K562 (cell line): ENCODE measurements at regions not wholly inside any gene's neighbourhood (a gene's known extent, or its start where the extent isn't known, plus 50 kb on each side); places are given as distances from the start of the nearest gene placed in this dataset.

Experiments
- ATAC-seq: fragments of 200-7000 bp; cut with Tn5 transposase; 3 replicates; pipeline ENCODE4 v1.9.1; 2020; ENCODE audit warnings: moderate library complexity
- BruUV-seq: library from RNA; stranded (reverse); fragments of 400-500 nt; replicated peaks from 2 replicates; lab custom pipeline; 2021; lab: Mats Ljungman, UMichigan
- CTCF ChIA-PET: fragments of 300-600 bp; formaldehyde crosslinking; extraction: SDS; loops from one replicate; lab custom pipeline; 2021; ENCODE audit warnings: low intra/inter-chr PET ratio; lab: Yijun Ruan, JAX
- POLR2A ChIA-PET: fragments of 300-600, 350-650 bp; sonication (Branson Sonifier 250); formaldehyde crosslinking; extraction: SDS; loops from one replicate; lab custom pipeline; 2021; ENCODE audit warnings: antibody characterized with exemption, inconsistent platforms; lab: Yijun Ruan, JAX
- DNase-seq, 4 experiments: peaks; one replicate each; pipeline versions ENCODE4 v3.0.0 to v3.0.0-alpha.2; 2011 to 2018; ENCODE audit warnings: low spot score in 3 of 4, mixed read lengths in 3 of 4; ENCODE audit errors: extremely low read depth in 1 of 4
- FAIRE-seq: peaks from 2 replicates; lab custom pipeline; 2011; peaks lifted over from hg19 to GRCh38; lab: Jason Lieb, UNC
- H2AFZ ChIP-seq: 2 replicates; pipeline ENCODE4 v1.6.0; 2011; ENCODE audit warnings: low read depth, low read length, control low read depth, inconsistent platforms
- H3K27ac ChIP-seq: fragments of 200-600 bp; 3 replicates; pipeline ENCODE4 v1.8.0; 2011; ENCODE audit warnings: low read depth, mild to moderate bottlenecking, control low read depth, inconsistent platforms, low read length, moderate library complexity, mixed read lengths; ENCODE audit errors: extremely low read depth
- H3K27me3 ChIP-seq, 2 experiments: fragments of 300-600 bp in 1 of 2; 2 replicates in 1 of 2; 3 replicates in 1 of 2; pipeline versions ENCODE4 v1.6.0 to v1.8.0; 2011; ENCODE audit warnings: inconsistent platforms in 2 of 2, low read length in 2 of 2, mild to moderate bottlenecking in 1 of 2, mixed read lengths in 1 of 2, moderate library complexity in 1 of 2; ENCODE audit not compliant: control insufficient read depth in 2 of 2, insufficient read depth in 2 of 2
- H3K36me3 ChIP-seq: fragments of 300-600 bp; 3 replicates; pipeline ENCODE4 v1.8.0; 2011; ENCODE audit warnings: mild to moderate bottlenecking, low read length, inconsistent platforms; ENCODE audit not compliant: control insufficient read depth, insufficient read depth
- H3K4me1 ChIP-seq, 2 experiments: fragments of 200-600 bp in 1 of 2; replicated peaks in 1 of 2; 2 replicates in 1 of 2; 3 replicates in 1 of 2; pipeline versions ENCODE4 v1.5.1 to v1.8.0; 2011; ENCODE audit warnings: inconsistent platforms in 2 of 2, low read length in 2 of 2, mild to moderate bottlenecking in 1 of 2, mixed read lengths in 1 of 2, moderate library complexity in 1 of 2; ENCODE audit not compliant: control insufficient read depth in 2 of 2, insufficient read depth in 2 of 2
- H3K4me2 ChIP-seq: 2 replicates; pipeline ENCODE4 v1.6.1; 2011; ENCODE audit warnings: low read length, control low read depth, inconsistent platforms, mixed read lengths; ENCODE audit not compliant: insufficient read depth
- H3K4me3 ChIP-seq: fragments of 200-600 bp; sonication (generic), shearing (Covaris generic); 2 replicates; pipeline ENCODE4 v1.5.1; 2016; ENCODE audit warnings: control low read depth, inconsistent platforms
- H3K79me2 ChIP-seq: fragments of 200-600 bp; 3 replicates; pipeline ENCODE4 v1.8.0; 2011; ENCODE audit warnings: low read length, inconsistent platforms; ENCODE audit not compliant: control insufficient read depth, insufficient read depth
- H3K9ac ChIP-seq, 2 experiments: 2 replicates each; pipeline versions ENCODE4 v1.6.0 to v1.6.1; 2011; ENCODE audit warnings: low read depth in 2 of 2, low read length in 2 of 2, control low read depth in 1 of 2, inconsistent platforms in 1 of 2, mild to moderate bottlenecking in 1 of 2, mixed read lengths in 1 of 2; ENCODE audit not compliant: insufficient read depth in 1 of 2
- H3K9me1 ChIP-seq: one replicate; pipeline ENCODE4 v1.6.0; 2011; ENCODE audit warnings: inconsistent platforms, mild to moderate bottlenecking, low read length, moderate library complexity; ENCODE audit not compliant: control insufficient read depth, insufficient read depth
- H3K9me3 ChIP-seq: replicated peaks from 2 replicates; pipeline ENCODE4 v1.5.1; 2011; ENCODE audit warnings: low read depth, low read length, inconsistent platforms; ENCODE audit not compliant: control insufficient read depth, insufficient read depth
- H4K20me1 ChIP-seq: replicated peaks from 2 replicates; pipeline ENCODE4 v1.6.1; 2011; ENCODE audit warnings: low read length, inconsistent platforms, mixed read lengths; ENCODE audit not compliant: control insufficient read depth, insufficient read depth
- DACH1 ChIP-seq: fragments of 450-650 bp; IDR thresholded peaks from 2 replicates; pipeline ENCODE4 v1.6.1; 2018; ENCODE audit not compliant: partially characterized antibody
- FOSL1 ChIP-seq: fragments of 200-800 bp; sonication (Bioruptor generic); conservative IDR thresholded peaks from 2 replicates; pipeline ENCODE4 v1.6.1; 2016; ENCODE audit warnings: missing genetic modification characterization, missing compliant biosample characterization
- FUS ChIP-seq: fragments of 200-400 bp; formaldehyde crosslinking; optimal IDR thresholded peaks from 2 replicates; pipeline ENCODE3; 2017; ENCODE audit warnings: low read depth, low read length
- MTA1 ChIP-seq: fragments of 450-650 bp; IDR thresholded peaks from 2 replicates; pipeline ENCODE4 v1.6.1; 2017; ENCODE audit warnings: borderline replicate concordance
- PHF21A ChIP-seq: fragments of 450-650 bp; IDR thresholded peaks from 2 replicates; pipeline ENCODE4 v1.6.1; 2017; ENCODE audit warnings: low read depth, borderline replicate concordance
- WGBS: fragments of 100-300 bp; shearing (Covaris generic); methylation state at CpG from one replicate; pipeline ENCODE4 v1.1.6; 2016; ENCODE audit warnings: low coverage, mixed read lengths; ENCODE audit not compliant: insufficient coverage; ENCODE audit errors: missing lambda C conversion rate; 5-methylcytosine and 5-hydroxymethylcytosine counted together
- in situ Hi-C: fragments of 300-500 bp; cut with MboI; formaldehyde crosslinking; loops from 4 replicates; pipeline ENCODE4 v1.15.0; 2018; ENCODE audit warnings: inconsistent platforms, mixed read lengths
- intact Hi-C: fragments of 100-400 bp; cut with micrococcal nuclease; formaldehyde crosslinking; loops from 2 replicates; pipeline ENCODE4 v1.14.2; 2022

DNA sequence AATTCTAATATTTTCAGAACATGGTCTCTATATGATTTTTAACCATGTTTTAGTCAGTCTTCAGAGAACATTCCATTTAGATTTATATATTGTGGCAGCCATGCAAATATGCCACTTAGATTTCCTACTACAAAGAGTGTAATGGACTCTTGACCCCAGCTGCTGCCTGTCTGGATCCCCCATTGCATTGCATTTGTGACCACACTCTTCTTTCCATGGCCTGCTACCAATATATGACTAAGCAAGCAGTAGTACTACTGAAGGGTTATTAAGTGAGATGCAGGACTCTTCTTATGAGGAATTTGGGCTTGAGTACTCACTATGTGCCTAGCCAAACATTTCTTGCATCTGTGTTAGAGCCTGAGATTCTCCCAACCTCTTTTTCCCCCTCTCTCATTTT, 306.8 kb downstream of the PDHA2 start:
- no peaks in the 10 kb centered on the region for H3K9me3 ChIP-seq
- no peaks in the 10 kb centered on the region for H4K20me1 ChIP-seq
- H3K4me3 ChIP-seq = no peak overlapping the region
- POLR2A ChIA-PET = no interaction called here
- no peaks in the 10 kb centered on the region for H3K79me2 ChIP-seq
- no peaks in the 10 kb centered on the region for H3K4me1 ChIP-seq
- CTCF ChIA-PET = no interaction called here
- no TSS peak for BruUV-seq
- H2AFZ ChIP-seq = no peak overlapping the region
- no peak overlapping the region for H3K4me2 ChIP-seq
- intact Hi-C loops (no loop called here), in situ Hi-C loops (no loop called here)
- ATAC-seq = no peak
- DNase-seq = no peak
- no peak overlapping the region for H3K9ac ChIP-seq
- H3K9me1 ChIP-seq = no peaks in the 10 kb centered on the region
- no peak overlapping the region for H3K27ac ChIP-seq
- no peaks in the 10 kb centered on the region for H3K36me3 ChIP-seq
- TF ChIP-seq FOSL1 (no peak), FUS (no peak), MTA1 (no peak)
- no peaks in the 10 kb centered on the region for H3K27me3 ChIP-seq
- no peak for FAIRE-seq

DNA sequence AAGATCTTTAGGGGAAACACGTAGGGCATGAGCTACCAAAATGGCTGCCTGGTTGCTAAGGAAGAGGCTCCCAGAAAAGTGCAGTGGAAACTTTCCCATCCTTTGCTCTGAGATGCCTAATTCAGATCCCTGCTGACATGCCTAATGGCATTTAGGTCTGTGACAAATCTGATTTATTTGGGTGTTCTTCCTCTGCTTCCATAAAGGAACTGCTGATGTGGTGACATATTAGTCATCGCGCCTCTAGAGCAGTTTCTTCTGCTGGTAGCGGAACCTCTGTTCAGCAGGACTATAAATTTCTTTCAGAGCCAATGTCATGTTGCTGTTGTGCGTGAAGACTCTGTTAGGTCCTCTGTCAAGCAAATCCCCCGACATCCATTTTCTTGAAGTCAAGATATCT, 310.0 kb downstream of the PDHA2 start:
- no TSS peak for BruUV-seq
- FAIRE-seq (no peak), ATAC-seq (no peak), DNase-seq (no peak)
- Histone ChIP-seq H3K9me1 (no peaks in the 10 kb centered on the region), H3K9ac (no peak overlapping the region), H3K36me3 (no peaks in the 10 kb centered on the region), H3K4me2 (no peak overlapping the region), H3K4me1 (no peaks in the 10 kb centered on the region), H3K4me3 (no peak overlapping the region), H3K27ac (no peak overlapping the region), H3K9me3 (no peaks in the 10 kb centered on the region), H4K20me1 (no peaks in the 10 kb centered on the region), H3K27me3 (no peaks in the 10 kb centered on the region), H3K79me2 (no peaks in the 10 kb centered on the region), H2AFZ (no peak overlapping the region)
- in situ Hi-C loops (no loop called here), intact Hi-C loops (no loop called here)
- TF ChIP-seq DACH1 = no peak
- TF ChIP-seq PHF21A = no peak
- WGBS = 5% methylated on average over 6 of the region's 6 CpGs
- ChIA-PET POLR2A (no interaction called here), CTCF (no interaction called here)
